HG02610 (cell line): ENCODE measurements at regions not wholly inside any gene's neighbourhood (a gene's known extent, or its start where the extent isn't known, plus 50 kb on each side); places are given as distances from the start of the nearest gene placed in this dataset.

Source experiments
- ATAC-seq: cut with Tn5 transposase; IDR thresholded peaks from one replicate; pipeline ENCODE4 v1.9.1; 2021; ENCODE audit warnings: mild to moderate bottlenecking, moderate library complexity; ENCODE audit not compliant: unreplicated experiment

DNA sequence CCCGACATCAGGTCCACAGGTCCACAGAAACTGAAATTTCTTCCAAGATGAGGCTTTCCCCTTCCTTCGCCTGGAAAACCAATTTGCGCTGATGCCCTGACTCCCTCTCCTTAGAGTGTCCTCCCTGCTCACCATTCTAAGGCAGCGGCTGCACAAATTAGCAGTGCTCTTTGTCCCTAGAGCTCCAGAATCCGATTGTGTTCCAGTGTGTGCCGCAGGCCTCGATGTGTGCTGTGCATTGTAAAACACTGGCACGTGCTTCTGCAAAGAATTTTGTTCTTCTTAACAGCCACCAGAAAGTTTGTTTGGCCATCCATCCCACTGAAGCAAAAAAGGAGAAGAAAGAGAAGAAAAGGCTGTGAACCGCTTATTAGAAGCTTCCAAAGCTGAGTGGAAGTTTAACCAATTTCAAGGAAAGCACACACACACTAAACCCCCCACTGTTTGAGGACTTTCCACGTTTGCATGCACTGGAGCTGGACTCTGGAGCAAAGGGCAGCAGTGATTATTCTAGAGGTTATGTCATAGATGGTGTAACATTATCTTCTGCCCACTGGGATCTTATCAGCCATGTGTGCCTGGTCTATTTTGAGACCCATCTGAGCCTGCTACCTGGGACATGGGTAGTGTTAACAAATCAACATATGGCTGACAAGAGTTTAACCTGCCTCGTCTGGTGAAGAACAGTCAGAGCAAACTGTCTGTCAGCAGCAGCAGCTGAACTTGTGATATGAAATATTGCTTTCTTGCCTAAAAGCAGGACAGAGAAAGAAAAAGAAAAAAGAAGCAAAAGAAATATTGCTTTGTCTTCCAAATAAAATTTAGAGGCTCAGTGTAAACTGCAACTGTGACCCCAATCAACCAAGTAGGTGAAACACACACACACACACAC lies 64.9 kb upstream of the RREB1 start:
- no peak for ATAC-seq

DNA sequence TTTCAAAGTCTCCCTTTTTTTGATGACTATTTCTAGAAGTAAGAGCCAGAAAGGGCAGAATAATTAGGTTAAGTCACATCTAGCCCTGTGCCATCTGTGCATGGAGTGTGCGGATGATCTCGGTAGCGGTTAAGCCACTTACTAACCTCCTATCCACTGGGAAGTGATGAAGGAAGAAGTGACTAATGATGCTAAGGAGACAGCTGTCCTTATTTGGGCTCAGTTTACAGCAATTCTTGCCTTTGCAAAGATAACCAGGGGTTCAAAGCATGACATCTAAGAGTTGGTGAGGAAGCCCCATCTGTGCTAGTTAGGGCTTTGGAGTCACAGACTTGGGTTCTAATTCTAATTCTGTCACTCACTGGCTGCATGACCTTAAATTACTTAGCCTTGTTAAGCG lies 62.4 kb upstream of the RREB1 start:
- no peak for ATAC-seq

DNA sequence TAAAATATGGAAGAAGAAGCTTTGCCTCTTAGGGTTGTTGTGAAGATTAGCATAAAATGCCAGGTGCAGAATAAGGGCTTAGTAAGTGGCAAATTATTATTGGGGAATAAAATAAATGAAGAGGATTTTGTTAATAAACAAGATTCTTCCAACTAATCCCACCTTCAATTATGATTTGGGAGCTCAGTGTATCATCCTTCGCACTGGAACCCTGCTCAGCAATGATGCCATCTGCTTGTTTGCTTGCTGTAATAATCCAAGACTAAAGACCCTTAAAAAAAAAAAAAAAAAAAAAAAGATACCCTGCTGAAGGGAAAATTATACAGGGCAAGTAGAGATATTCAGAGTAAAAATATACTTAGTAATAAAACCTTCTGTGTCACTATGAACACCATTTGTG lies 62.0 kb upstream of the RREB1 start:
- ATAC-seq: no peak

DNA sequence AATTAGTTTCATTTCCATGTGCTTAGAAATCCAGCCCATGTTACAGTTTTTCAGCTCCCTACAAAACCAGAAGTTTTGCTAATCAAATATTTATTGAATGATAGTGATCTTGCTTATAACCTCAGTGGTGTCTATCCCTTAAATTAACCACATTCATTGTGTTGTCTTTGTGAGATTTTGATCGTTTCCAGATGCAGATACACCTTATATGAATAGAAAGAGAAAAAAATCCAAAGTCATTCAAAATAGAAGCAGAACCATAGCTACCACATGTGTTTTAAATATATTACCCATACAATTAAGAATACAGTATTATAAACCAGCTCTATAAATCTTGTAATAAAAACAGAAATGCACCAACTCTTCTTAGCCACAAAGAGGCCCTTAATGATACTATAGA lies 60.6 kb upstream of the RREB1 start:
- no peak for ATAC-seq

DNA sequence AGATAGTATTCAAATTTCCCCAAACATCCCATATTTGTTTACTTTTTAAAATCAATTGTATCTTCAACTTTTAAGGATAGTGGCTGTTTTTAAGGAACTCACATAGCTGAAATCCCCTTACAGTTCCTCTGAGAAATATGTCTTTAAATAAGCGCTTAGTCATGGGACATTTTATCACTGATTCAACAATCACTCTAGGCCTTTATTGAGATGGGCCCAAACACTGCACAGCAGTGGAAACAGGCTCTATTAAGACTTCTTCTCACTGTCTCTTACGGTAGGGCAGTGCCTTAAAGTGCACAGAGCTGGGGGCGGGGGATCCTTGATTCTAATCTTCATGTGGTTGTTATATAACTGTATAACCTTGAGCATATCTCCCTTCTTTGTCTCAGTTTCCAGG lies 59.8 kb upstream of the RREB1 start:
- no peak for ATAC-seq

DNA sequence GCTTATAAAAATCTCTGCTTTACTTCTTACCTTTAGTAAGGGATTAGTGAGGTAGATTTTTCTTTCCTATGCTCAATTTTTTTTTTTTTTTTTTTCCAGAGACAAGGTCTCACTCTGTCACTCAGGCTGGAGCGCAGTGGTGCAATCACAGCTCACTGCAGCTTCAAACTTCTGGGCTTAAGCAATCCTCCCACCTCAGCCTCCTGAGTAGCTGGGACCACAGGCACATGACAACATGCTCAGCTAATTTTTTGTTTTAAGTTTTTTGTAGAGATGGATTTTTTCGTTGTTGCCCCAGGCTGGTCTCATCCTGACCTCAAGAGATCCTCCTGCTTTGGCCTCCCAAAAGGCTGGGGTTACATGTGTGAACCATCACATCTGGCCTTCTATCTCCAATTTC lies 58.9 kb upstream of the RREB1 start:
- no peak for ATAC-seq

DNA sequence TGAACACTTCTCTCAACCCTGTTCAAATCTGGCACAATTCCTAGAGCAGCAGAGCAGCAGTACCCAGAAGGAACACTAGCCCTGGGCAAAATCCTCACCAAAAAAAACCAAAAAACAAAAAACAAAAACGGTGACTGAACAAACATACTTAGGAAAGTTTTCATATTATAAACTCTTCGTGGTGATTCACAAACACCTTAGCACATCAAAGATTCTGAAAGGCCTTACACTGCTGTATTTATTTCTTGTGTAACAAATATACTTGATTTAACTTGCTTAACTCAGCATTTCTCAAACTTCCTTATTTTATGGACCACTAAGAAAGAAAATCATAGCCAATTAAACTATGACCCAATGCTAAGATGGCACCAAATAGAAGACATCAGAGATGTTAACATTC lies 57.8 kb upstream of the RREB1 start:
- ATAC-seq: no peak

DNA sequence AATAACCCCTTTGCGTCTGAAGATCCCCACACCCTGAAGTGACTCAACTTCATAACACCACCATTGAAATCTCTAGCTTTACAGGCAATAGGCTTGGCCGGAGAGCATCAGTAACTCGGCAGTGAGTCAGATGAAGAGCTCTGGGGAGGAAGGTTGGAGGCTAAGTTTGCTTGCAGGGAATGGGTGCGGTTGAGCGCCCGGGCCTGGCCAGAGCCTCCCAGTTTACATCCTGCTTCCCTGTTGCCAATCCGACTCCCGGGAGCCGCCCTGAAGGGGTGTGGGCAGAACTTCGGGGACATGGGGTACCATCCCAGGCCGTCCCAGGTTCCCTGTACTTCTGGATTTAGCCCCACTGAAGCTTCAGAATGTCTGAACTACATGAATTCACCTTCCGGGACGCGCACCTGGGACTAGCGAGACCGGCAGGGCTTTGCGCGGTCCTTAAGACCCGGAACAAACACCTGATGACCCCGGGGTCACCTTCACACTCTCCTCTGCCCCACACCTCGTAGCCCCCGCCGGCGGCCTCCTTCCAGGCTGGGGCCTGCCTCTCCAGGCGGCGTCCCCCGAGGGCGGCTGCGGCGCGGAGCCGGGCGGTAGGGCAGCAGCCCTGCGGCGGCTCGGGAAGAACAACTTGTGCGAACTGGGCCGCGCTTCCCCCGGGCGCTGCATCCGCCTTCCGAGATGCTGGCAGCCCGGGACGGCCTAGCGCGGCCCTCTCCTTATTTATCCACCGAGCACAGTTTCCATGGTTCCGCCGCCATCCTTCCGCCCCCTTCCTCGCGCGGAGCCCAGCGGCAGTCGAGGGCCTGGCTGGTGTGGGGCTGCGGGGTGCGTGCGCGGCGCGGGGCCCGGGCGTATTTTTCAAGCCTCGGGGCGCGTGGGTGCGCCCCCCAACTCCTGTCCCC lies 56.6 kb upstream of the RREB1 start:
- ATAC-seq: peak; percentile 30

DNA sequence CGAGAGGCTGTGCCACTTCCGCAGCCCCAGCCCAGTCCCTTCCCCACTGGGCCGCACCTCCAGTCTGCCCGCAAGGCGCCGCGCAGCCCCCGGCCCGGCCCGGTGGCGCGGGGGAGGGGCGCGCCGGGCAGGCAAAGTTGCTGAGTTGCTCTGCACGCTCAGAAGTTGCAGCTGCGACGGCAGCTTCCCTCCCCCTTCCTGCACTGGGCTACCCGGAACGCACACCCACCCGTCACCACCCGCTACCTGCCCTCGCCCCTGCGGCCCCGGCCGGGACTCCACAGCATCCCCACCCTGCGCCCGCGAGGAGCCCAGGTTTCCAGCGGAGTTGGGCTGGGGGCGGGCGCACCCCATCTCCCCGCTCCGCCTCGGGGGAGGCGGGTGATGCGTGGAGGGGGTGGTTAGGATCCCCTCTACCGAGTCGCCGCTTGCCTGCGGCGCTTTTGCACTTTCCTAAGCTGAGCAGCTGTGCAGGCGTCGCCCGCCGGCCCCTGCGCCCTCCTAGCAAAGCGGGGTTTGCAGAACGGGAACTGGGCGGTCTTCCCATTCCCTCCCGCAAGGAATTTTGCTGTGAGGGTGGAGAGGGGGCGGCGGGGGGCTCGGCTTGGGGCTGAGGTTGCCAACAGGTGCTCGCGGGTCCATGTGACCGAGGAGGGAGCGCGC lies 55.9 kb upstream of the RREB1 start:
- peak; percentile 51 for ATAC-seq

DNA sequence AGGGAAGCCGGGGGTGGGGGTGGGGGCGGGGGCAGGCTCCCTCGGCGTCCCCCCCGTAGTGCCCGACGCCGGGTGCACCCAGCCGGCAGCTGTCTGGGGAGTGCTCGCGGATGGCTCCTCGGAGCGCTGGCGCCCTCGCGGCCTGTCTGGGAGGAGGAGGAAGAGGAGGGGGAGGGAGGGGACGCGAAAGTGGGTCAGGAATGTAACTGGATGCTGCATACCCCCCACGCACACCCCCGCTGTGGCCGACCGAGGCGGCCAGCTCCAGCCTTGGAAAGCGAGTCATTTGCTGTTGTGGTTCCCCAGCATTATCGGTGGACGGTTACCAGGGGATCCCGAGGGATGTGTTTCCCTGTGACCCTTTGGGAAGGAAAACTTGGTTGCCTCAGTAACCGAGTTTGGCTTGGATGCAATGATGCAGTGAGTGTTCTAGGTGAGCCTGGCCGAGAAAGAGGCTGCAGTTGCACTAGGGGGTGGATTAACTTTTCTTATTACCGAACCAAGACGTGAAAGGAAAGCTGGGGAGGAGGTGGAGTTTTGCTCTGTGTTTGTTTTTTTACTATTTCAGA lies 55.2 kb upstream of the RREB1 start:
- ATAC-seq: no peak

DNA sequence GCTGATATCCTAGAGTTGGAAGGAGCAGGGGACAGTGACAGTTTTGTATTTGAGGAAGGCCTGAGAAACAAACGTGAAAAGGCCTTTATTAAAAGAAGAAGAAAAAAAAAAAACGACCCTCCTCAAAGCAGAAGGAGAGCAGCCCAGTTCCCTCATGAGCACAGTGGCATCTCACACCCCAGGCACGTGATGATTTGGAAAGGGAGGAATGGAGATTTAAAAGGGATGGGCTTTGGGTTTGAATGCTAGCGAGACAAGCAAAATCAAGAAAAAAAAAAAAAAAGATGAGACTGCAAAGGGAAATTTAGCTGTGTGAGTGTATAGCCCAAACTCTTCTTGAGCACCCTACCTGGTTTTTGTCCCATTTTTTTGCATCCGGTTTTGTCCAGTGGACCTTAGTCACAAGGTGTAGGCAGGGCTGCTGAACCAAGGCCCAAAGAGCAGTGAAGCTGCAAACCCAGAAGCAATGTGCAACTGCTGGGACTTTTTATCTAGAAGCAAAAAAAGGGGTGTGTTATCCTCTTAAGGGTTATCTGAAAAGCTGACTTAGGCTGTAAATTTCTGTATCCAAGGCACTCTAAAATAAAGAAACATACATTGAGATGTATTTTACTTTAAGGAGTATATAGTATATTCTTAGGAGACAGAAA lies 54.5 kb upstream of the RREB1 start:
- no peak for ATAC-seq
